ENCODE measurements at regions not wholly inside any gene's neighbourhood (a gene's known extent, or its start where the extent isn't known, plus 50 kb on each side); places are given as distances from the start of the nearest gene placed in this dataset.

DNA sequence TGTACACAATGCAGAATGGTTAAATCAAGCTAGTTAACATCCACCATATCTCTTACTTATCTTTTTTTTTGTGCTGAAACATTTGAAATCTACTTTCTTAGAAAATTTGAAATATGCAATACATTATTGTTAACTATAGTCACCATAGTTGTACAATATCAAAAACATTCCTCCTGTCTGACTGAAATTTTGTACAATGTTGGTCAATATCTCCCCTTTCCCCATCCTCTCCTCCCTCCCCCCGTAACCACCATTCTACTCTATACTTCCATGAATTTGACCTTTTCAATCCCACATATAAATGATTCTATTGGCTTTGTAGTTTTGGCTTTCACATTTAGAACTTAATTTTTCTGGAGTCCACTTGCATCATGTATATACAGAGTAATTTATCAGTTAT, 63.5 kb upstream of the DCD start (continued):
- TF ChIP-seq TEAD4 (IDR thresholded peaks at IDR 0.05; ENCODE audit: borderline replicate concordance, insufficient read depth) (no peak), TAF1 (IDR thresholded peaks at IDR 0.05; ENCODE audit: borderline replicate concordance, low read depth, low read length) (no peak), FOXJ3 (CRISPR knock-in tag; IDR thresholded peaks at IDR 0.05) (no peak), NFIC (IDR thresholded peaks at IDR 0.05; ENCODE audit: borderline replicate concordance) (no peak), FOSL2 (IDR thresholded peaks at IDR 0.05; ENCODE audit: borderline replicate concordance, low read depth) (no peak)
- TF ChIP-seq, protein P1, sequence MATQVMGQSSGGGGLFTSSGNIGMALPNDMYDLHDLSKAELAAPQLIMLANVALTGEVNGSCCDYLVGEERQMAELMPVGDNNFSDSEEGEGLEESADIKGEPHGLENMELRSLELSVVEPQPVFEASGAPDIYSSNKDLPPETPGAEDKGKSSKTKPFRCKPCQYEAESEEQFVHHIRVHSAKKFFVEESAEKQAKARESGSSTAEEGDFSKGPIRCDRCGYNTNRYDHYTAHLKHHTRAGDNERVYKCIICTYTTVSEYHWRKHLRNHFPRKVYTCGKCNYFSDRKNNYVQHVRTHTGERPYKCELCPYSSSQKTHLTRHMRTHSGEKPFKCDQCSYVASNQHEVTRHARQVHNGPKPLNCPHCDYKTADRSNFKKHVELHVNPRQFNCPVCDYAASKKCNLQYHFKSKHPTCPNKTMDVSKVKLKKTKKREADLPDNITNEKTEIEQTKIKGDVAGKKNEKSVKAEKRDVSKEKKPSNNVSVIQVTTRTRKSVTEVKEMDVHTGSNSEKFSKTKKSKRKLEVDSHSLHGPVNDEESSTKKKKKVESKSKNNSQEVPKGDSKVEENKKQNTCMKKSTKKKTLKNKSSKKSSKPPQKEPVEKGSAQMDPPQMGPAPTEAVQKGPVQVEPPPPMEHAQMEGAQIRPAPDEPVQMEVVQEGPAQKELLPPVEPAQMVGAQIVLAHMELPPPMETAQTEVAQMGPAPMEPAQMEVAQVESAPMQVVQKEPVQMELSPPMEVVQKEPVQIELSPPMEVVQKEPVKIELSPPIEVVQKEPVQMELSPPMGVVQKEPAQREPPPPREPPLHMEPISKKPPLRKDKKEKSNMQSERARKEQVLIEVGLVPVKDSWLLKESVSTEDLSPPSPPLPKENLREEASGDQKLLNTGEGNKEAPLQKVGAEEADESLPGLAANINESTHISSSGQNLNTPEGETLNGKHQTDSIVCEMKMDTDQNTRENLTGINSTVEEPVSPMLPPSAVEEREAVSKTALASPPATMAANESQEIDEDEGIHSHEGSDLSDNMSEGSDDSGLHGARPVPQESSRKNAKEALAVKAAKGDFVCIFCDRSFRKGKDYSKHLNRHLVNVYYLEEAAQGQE (IDR thresholded peaks at IDR 0.05; ENCODE audit: low read depth, low read length), result no peak
- TF ChIP-seq, protein P2, sequence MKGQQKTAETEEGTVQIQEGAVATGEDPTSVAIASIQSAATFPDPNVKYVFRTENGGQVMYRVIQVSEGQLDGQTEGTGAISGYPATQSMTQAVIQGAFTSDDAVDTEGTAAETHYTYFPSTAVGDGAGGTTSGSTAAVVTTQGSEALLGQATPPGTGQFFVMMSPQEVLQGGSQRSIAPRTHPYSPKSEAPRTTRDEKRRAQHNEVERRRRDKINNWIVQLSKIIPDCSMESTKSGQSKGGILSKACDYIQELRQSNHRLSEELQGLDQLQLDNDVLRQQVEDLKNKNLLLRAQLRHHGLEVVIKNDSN (IDR thresholded peaks at IDR 0.05; ENCODE audit: borderline replicate concordance, low read depth), result no peak

DNA sequence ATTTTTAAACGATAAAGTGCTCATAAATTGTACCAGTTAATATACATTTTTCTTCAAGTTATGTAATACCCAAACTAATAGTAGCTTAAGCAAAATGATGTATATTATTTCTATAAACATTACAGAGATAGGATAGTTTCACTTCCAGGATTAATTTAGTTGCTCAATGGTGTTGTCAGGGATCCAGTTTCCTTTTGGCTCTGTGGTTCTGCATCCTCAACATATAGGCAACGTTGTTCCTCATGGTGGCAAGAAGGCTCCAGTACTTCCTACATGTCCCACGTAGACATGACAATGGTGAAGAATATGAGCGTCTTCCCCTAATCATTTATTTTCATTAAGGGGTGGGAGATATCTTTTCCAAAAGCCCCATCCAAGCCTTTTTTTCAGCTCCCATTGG, 60.7 kb upstream of the DCD start:
- TF ChIP-seq, protein P3, sequence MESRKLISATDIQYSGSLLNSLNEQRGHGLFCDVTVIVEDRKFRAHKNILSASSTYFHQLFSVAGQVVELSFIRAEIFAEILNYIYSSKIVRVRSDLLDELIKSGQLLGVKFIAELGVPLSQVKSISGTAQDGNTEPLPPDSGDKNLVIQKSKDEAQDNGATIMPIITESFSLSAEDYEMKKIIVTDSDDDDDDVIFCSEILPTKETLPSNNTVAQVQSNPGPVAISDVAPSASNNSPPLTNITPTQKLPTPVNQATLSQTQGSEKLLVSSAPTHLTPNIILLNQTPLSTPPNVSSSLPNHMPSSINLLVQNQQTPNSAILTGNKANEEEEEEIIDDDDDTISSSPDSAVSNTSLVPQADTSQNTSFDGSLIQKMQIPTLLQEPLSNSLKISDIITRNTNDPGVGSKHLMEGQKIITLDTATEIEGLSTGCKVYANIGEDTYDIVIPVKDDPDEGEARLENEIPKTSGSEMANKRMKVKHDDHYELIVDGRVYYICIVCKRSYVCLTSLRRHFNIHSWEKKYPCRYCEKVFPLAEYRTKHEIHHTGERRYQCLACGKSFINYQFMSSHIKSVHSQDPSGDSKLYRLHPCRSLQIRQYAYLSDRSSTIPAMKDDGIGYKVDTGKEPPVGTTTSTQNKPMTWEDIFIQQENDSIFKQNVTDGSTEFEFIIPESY (IDR thresholded peaks at IDR 0.05; ENCODE audit: borderline replicate concordance, low read depth), result no peak
- no peak for TF ChIP-seq RCOR1 (IDR thresholded peaks at IDR 0.05; ENCODE audit: low read length)
- TF ChIP-seq MEF2A (IDR thresholded peaks at IDR 0.05; ENCODE audit: borderline replicate concordance, low read depth), result no peak
- no peaks in the 10 kb centered on the region for H3K27me3 ChIP-seq (ENCODE audit: insufficient read depth)
- POLR2A ChIA-PET, result interaction anchor here (0.6 kb wide), 1 partner anchor 794 kb away, joined by 3 read pairs; no protein-coding TSS in a partner anchor

More for the DNA sequence above, 60.7 kb upstream of the DCD start:
- no peak overlapping the region for H3K4me3 ChIP-seq (ENCODE audit: low read depth in 2 of 2, low read length in 1 of 2)
- CTCF ChIA-PET, result interaction anchor here (1.0 kb wide), 1 partner anchor 250 kb away, joined by 3 read pairs; no protein-coding TSS in a partner anchor
- DNase-seq, result no peak
- no peaks in the 10 kb centered on the region; the same call in 1 of the 2 replicates for H3K9me2 ChIP-seq
- no peaks in the 10 kb centered on the region for H4K20me1 ChIP-seq (ENCODE audit: insufficient read depth)
- no peak overlapping the region for H3K4me2 ChIP-seq
- no peaks in the 10 kb centered on the region for H3K36me3 ChIP-seq (replicated peaks in 1 of 2; ENCODE audit: control insufficient read depth in 1 of 2, insufficient read depth in 2 of 2, low read length in 1 of 2)
- H2AFZ ChIP-seq (ENCODE audit: low read depth), result no peak overlapping the region
- no peaks in the 10 kb centered on the region for H3K9me3 ChIP-seq
- no peaks in the 10 kb centered on the region for H3K4me1 ChIP-seq (ENCODE audit: control insufficient read depth in 1 of 2, insufficient read depth in 2 of 2, low read depth in 1 of 2, low read length in 1 of 2)
- WGBS (ENCODE audit: low lambda C conversion rate), result 3% methylated on average over 4 of the region's 4 CpGs
- H3K79me2 ChIP-seq (ENCODE audit: insufficient read depth), result no peaks in the 10 kb centered on the region
- no peaks in the 10 kb centered on the region for H3F3A ChIP-seq (replicated peaks; ENCODE audit: insufficient read depth)
- no peak overlapping the region for H3K27ac ChIP-seq (ENCODE audit: low read depth in 2 of 2, low read length in 1 of 2)
- H3K9ac ChIP-seq, result no peak overlapping the region

Measured in SK-N-SH (cell line).